ENCODE measurements at regions not wholly inside any gene's neighbourhood (a gene's known extent, or its start where the extent isn't known, plus 50 kb on each side); places are given as distances from the start of the nearest gene placed in this dataset.

- Histone ChIP-seq H3K4me1 (ENCODE audit: control insufficient read depth in 2 of 2, insufficient read depth in 2 of 2, low read length in 2 of 2) (no peaks in the 10 kb centered on the region), H3K27me3 (replicated peaks in 1 of 4; ENCODE audit: control extremely low read depth in 1 of 4, control insufficient read depth in 3 of 4, insufficient read depth in 4 of 4, low read length in 3 of 4) (no peaks in the 10 kb centered on the region), H2AFZ (ENCODE audit: insufficient read depth, low read depth, low read length, poor library complexity, severe bottlenecking) (no peak overlapping the region), H3K9me3 (ENCODE audit: control extremely low read depth in 1 of 3, control insufficient read depth in 2 of 3, insufficient read depth in 1 of 3, low read length in 2 of 3) (no peaks in the 10 kb centered on the region), H4K20me1 (ENCODE audit: control insufficient read depth, insufficient read depth, low read length, poor library complexity, severe bottlenecking) (no peaks in the 10 kb centered on the region), H3K9ac (ENCODE audit: low read length) (no peak overlapping the region), H3K79me2 (ENCODE audit: control insufficient read depth, insufficient read depth, low read length) (no peaks in the 10 kb centered on the region), H3K36me3 (replicated peaks in 1 of 2; ENCODE audit: control extremely low read depth in 1 of 2, control insufficient read depth in 1 of 2, extremely low read depth in 1 of 2, insufficient read depth in 2 of 2, low read length in 1 of 2) (no peaks in the 10 kb centered on the region), H3K27ac (ENCODE audit: low read length in 2 of 2) (no peak overlapping the region), H3K4me2 (replicated peaks; ENCODE audit: low read depth, low read length, poor library complexity, severe bottlenecking) (no peak overlapping the region), H3K4me3 (ENCODE audit: control extremely low read depth in 1 of 5, extremely low read depth in 1 of 5, insufficient read depth in 1 of 5, low read depth in 2 of 5, low read length in 4 of 5) (no peak overlapping the region)
- ChIA-PET POLR2A (no interaction called here), CTCF (no interaction called here)
- WGBS (ENCODE audit: insufficient coverage) = 80% methylated on average over 1 of the region's 4 CpGs
- ATAC-seq (ENCODE audit: low read depth) (no peak), DNase-seq (no peak)
- Mint-ChIP-seq H3K27me3 (no peaks in the 10 kb centered on the region), H3K4me1 (no peaks in the 10 kb centered on the region), H3K27ac (no peak overlapping the region), H3K4me3 (no peak overlapping the region), H3K9me3 (ENCODE audit: insufficient read depth) (peaks cover 2% of the 10 kb centered on the region)
- intact Hi-C loops (cut with micrococcal nuclease) = no loop called here
- TF ChIP-seq EZH2 (IDR thresholded peaks at IDR 0.05; ENCODE audit: borderline replicate concordance, insufficient read depth, low read depth, low read length, poor library complexity, severe bottlenecking) (no peak), CTCF (IDR thresholded peaks at IDR 0.05) (no peak)
These were observed 603.8 kb upstream of the PCDH7 start for GRCh38 chr4:30116401-30116800.

- no peak for DNase-seq
- H3K79me2 ChIP-seq (ENCODE audit: control insufficient read depth, insufficient read depth, low read length) = no peaks in the 10 kb centered on the region
- Mint-ChIP-seq H3K4me3 (no peak overlapping the region), H3K27ac (no peak overlapping the region), H3K4me1 (no peaks in the 10 kb centered on the region), H3K27me3 (no peaks in the 10 kb centered on the region), H3K9me3 (ENCODE audit: insufficient read depth) (peaks cover 2% of the 10 kb centered on the region)
- H4K20me1 ChIP-seq (ENCODE audit: control insufficient read depth, insufficient read depth, low read length, poor library complexity, severe bottlenecking) = no peaks in the 10 kb centered on the region
- ChIA-PET CTCF (no interaction called here), POLR2A (no interaction called here)
- TF ChIP-seq EZH2 (IDR thresholded peaks at IDR 0.05; ENCODE audit: borderline replicate concordance, insufficient read depth, low read depth, low read length, poor library complexity, severe bottlenecking) (no peak), CTCF (IDR thresholded peaks at IDR 0.05) (no peak)
- no peak for ATAC-seq (ENCODE audit: low read depth)
- no peaks in the 10 kb centered on the region for H3K27me3 ChIP-seq (replicated peaks in 1 of 4; ENCODE audit: control extremely low read depth in 1 of 4, control insufficient read depth in 3 of 4, insufficient read depth in 4 of 4, low read length in 3 of 4)
- intact Hi-C loops (cut with micrococcal nuclease) = no loop called here
- no peak overlapping the region for H3K9ac ChIP-seq (ENCODE audit: low read length)
- no peak overlapping the region for H2AFZ ChIP-seq (ENCODE audit: insufficient read depth, low read depth, low read length, poor library complexity, severe bottlenecking)
- H3K36me3 ChIP-seq (replicated peaks in 1 of 2; ENCODE audit: control extremely low read depth in 1 of 2, control insufficient read depth in 1 of 2, extremely low read depth in 1 of 2, insufficient read depth in 2 of 2, low read length in 1 of 2) = no peaks in the 10 kb centered on the region
- no peaks in the 10 kb centered on the region for H3K9me3 ChIP-seq (ENCODE audit: control extremely low read depth in 1 of 3, control insufficient read depth in 2 of 3, insufficient read depth in 1 of 3, low read length in 2 of 3)
- no peak overlapping the region for H3K27ac ChIP-seq (ENCODE audit: low read length in 2 of 2)
- H3K4me2 ChIP-seq (replicated peaks; ENCODE audit: low read depth, low read length, poor library complexity, severe bottlenecking) = no peak overlapping the region
- WGBS (ENCODE audit: insufficient coverage) = no CpG with 5 or more reads among the region's 3 CpGs
- H3K4me3 ChIP-seq (ENCODE audit: control extremely low read depth in 1 of 5, extremely low read depth in 1 of 5, insufficient read depth in 1 of 5, low read depth in 2 of 5, low read length in 4 of 5) = no peak overlapping the region
- H3K4me1 ChIP-seq (ENCODE audit: control insufficient read depth in 2 of 2, insufficient read depth in 2 of 2, low read length in 2 of 2) = no peaks in the 10 kb centered on the region
These were observed 602.7 kb upstream of the PCDH7 start for GRCh38 chr4:30117433-30117832.

All from B cell (primary cell).